GM21717 (cell line): ENCODE measurements at regions not wholly inside any gene's neighbourhood (a gene's known extent, or its start where the extent isn't known, plus 50 kb on each side); places are given as distances from the start of the nearest gene placed in this dataset.

Experiments
- ATAC-seq: cut with Tn5 transposase; IDR thresholded peaks from one replicate; pipeline ENCODE4 v1.9.1; 2021; ENCODE audit warnings: mild to moderate bottlenecking, moderate library complexity; ENCODE audit not compliant: unreplicated experiment

DNA sequence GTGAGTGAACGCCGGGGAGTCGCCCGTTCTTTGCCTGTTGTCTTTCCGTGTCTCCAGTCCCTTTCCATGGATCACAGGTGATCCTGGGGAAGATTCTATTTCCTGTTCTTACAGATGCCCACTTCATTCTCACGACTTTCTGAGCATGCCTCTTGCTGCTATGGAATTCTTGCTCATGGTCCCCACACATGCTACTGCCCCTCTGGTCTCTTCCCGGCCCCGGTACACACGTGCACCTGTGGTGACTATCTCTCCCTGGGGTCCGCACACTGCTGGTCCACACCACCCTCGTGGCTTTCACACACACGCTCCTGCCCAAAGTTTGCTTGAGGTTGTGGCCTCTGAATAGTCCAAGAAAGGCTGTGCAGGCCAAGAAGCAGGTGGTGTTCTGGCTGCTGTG, 67.9 kb upstream of the ALKAL2 start:
- no peak for ATAC-seq

DNA sequence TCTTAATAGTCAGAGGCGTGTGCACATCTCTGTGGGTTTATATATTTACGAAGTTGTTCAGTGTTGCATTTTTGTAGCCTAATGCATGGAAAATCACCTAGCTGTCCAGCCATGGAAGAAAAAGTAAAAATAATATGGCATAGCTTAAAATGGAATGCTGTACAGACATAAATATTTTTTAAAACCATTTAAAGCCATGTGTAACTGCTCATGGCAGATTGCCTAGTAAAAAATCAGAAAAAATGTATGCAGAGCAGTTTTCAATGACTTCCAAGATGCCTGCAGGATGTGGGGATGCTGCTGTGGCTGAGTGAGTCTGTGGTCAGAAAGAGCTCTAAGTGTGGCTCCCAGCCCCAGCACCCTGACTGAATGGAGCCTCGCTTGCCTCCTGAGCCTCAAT, 64.8 kb upstream of the ALKAL2 start:
- ATAC-seq, result no peak

DNA sequence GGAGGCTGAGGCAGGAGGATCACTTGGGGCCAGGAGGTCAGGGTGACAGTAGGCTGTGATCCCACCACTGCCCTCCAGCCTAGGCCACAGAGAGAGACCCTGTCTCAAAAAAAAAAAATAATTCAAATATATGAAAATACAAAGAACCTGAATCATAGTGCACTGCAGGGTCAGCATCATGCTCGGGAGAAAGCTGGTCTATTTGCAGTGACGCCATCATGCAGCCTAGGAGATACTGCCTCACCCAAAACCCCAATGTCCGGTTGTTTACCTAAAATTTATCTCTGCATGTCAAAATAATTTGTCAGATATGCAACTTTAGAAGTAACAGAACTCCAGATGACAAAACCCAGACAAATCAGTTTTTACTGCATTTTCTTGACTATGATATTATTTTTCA, 61.5 kb upstream of the ALKAL2 start:
- no peak for ATAC-seq

DNA sequence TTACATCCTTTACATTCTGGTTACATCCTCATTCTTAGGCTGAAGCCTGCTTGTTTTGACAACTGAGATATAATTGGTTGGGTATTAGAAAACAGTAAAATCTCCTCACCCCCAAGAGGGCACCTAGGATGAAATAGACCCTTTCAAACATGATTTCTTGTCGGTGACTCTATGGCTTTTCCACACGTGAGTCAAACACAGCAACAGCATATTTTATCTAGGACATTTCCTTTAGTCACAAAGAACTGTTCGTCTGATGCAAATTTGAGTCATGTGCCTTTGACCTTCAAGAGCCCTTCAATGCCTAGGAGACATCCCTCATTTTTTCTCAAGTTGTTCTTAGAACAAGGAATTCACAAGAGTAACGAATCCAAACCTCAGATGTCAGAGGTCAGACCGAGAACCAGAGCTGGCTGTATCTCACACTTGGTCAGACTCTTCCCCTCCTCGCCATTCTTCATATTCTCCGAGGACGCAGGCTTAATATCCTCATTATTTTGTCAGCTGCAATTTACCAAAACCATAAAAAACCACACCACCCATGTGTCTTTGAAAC, 60.5 kb upstream of the ALKAL2 start:
- no peak for ATAC-seq

DNA sequence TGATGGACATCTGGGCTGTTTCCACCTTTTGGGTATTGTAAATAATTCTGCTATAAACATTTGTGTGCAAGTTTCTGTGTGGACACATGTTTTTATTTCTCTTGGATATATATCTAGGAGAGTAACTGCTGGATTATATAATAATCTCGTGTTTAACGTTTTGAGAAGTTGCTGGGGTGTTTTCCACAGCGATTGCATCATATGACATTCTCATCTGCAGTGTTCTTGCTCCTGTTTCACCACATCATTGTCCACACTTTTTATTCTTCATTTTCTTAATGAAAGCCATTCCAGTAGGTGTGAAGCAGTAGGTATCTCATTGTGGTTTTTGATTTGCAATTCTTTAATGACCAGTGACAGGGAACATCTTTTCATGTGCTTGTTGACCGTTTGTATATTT, 56.9 kb upstream of the ALKAL2 start:
- ATAC-seq, result no peak

DNA sequence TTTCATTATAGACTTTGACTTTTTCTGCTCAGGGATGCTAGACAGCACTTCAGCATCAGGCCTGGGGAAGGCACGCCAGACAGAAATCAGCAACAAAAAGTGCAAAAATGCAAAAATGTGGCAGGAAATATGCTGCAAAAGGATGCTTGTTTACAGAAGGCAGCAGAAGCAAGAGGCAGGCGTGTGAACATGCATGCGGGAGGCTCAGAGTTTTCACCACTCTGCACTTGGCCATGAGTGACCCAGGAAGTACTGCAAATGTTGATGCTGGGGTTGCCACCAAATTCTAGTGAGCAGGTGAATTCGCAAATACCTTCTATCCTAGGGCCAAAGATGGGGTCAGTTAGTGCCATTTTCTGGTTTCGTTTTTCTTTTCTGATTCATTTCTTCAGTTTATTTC, 55.5 kb upstream of the ALKAL2 start:
- no peak for ATAC-seq

DNA sequence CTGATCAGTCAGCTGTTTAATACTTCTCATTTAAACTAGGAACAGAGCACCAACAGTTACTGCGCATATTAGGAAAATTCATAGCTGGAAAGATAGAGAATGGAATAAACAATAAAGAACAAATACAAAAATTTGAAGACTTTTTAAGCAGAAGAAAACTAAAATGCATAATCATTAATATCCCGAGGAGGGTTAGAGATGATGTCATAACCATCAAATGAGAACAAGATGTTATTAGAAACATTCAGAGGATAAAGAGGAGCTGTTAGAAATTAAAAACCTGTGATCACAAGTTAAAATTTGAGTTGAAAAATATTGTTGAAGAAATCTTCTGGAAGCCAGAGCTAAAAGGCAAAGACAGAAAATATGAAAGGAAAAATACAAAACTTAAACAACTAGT, 54.0 kb upstream of the ALKAL2 start:
- no peak for ATAC-seq

DNA sequence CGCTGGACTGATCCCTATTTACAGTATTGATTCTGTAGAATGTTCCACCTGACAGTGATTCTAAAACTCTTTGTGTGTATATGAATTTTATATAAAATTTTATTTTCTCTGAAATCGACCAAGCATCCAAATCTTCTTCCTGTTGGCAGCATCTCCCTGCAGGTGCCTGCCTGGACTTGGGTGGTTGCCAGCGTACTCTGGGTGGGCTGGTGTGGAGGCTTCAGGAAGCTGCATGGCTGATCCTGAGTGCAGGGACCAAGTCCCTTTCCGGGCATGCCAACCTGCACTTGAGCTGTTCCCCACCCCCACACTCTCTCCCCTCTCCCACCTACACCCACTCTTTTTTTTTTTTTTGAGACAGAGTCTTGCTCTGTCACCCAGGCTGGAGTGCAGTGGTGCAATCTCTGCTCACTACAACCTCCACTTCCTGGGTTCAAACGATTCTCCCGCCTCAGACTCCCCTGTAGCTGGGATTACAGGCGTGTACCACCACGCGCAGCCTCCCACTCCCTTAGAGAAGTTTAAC, 53.2 kb upstream of the ALKAL2 start:
- ATAC-seq, result no peak
